MCF 10A (cell line): ENCODE measurements at regions not wholly inside any gene's neighbourhood (a gene's known extent, or its start where the extent isn't known, plus 50 kb on each side); places are given as distances from the start of the nearest gene placed in this dataset.

Source experiments
- BruUV-seq: library from RNA; stranded (reverse); fragments of 400-500 nt; replicated peaks from 2 replicates; lab custom pipeline; 2021; lab: Mats Ljungman, UMichigan
- CTCF ChIA-PET: fragments of 300-600 bp; sonication (Branson Sonifier 250); formaldehyde crosslinking; extraction: SDS; loops from one replicate; lab custom pipeline; 2021; ENCODE audit warnings: antibody characterized with exemption, inconsistent platforms; lab: Yijun Ruan, JAX
- POLR2A ChIA-PET: fragments of 300-600, 350-650 bp; sonication (Branson Sonifier 250); formaldehyde crosslinking; extraction: SDS; loops from one replicate; lab custom pipeline; 2020; ENCODE audit warnings: antibody characterized with exemption, inconsistent platforms; lab: Yijun Ruan, JAX
- DNase-seq: peaks from one replicate; pipeline ENCODE4 v3.0.0-alpha.2; 2018; ENCODE audit not compliant: unreplicated experiment
- H3K27ac Mint-ChIP-seq: one replicate; pipeline ENCODE4 v1.8.0; 2022; ENCODE audit warnings: mild to moderate bottlenecking, low read depth, mixed read lengths; ENCODE audit not compliant: unreplicated experiment
- H3K27me3 Mint-ChIP-seq: one replicate; pipeline ENCODE4 v1.8.0; 2022; ENCODE audit warnings: mixed read lengths; ENCODE audit not compliant: insufficient read depth, unreplicated experiment
- H3K36me3 Mint-ChIP-seq: one replicate; pipeline ENCODE4 v1.8.0; 2022; ENCODE audit warnings: mild to moderate bottlenecking, moderate library complexity, mixed read lengths; ENCODE audit not compliant: insufficient read depth, unreplicated experiment
- H3K4me1 Mint-ChIP-seq: one replicate; pipeline ENCODE4 v1.8.0; 2022; ENCODE audit warnings: mixed read lengths; ENCODE audit not compliant: insufficient read depth, unreplicated experiment
- H3K4me3 Mint-ChIP-seq: one replicate; pipeline ENCODE4 v1.8.0; 2022; ENCODE audit warnings: mild to moderate bottlenecking, moderate library complexity, mixed read lengths; ENCODE audit not compliant: unreplicated experiment
- H3K9me3 Mint-ChIP-seq: one replicate; pipeline ENCODE4 v1.8.0; 2022; ENCODE audit warnings: mixed read lengths; ENCODE audit not compliant: unreplicated experiment
- intact Hi-C: fragments of 100-400 bp; cut with micrococcal nuclease; formaldehyde crosslinking; loops from 2 replicates; pipeline ENCODE4 v1.14.1; 2022
- TF ChIP-seq, protein P1 (sequence below): fragments of 200-600 bp; IDR thresholded peaks from one replicate; pipeline ENCODE4 v1.8.0; 2022; ENCODE audit warnings: antibody characterized with exemption, mild to moderate bottlenecking; ENCODE audit not compliant: unreplicated experiment

DNA sequence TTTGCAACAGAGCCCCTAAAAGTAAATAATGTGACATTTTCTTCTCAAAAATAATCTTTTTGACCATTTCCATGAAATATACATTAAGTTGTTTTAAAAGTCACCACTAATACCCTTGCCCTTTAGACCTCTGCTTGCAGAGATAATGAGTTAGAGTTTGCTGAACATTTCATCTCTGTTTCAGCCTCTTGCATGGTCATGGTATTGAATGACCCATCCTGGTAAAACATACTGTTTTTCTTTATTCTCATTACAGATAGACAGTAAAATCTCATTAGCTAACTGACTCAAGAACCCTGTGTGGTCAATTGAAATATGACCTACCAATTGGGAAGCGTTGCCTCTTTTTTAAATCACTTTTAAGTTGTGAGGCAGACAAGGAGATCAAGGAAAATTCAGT is 916.7 kb downstream of the PDHA2 start:
- TF ChIP-seq, protein P1, sequence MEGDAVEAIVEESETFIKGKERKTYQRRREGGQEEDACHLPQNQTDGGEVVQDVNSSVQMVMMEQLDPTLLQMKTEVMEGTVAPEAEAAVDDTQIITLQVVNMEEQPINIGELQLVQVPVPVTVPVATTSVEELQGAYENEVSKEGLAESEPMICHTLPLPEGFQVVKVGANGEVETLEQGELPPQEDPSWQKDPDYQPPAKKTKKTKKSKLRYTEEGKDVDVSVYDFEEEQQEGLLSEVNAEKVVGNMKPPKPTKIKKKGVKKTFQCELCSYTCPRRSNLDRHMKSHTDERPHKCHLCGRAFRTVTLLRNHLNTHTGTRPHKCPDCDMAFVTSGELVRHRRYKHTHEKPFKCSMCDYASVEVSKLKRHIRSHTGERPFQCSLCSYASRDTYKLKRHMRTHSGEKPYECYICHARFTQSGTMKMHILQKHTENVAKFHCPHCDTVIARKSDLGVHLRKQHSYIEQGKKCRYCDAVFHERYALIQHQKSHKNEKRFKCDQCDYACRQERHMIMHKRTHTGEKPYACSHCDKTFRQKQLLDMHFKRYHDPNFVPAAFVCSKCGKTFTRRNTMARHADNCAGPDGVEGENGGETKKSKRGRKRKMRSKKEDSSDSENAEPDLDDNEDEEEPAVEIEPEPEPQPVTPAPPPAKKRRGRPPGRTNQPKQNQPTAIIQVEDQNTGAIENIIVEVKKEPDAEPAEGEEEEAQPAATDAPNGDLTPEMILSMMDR, result no peak
- ChIA-PET CTCF (no interaction called here), POLR2A (no interaction called here)
- no peaks in the 10 kb centered on the region for H3K36me3 Mint-ChIP-seq
- intact Hi-C loops, result no loop called here
- no peak overlapping the region for H3K27ac Mint-ChIP-seq
- no peaks in the 10 kb centered on the region for H3K9me3 Mint-ChIP-seq
- no peak for DNase-seq
- H3K4me1 Mint-ChIP-seq, result no peaks in the 10 kb centered on the region
- BruUV-seq, result no TSS peak
- H3K27me3 Mint-ChIP-seq, result no peaks in the 10 kb centered on the region
- H3K4me3 Mint-ChIP-seq, result no peak overlapping the region

DNA sequence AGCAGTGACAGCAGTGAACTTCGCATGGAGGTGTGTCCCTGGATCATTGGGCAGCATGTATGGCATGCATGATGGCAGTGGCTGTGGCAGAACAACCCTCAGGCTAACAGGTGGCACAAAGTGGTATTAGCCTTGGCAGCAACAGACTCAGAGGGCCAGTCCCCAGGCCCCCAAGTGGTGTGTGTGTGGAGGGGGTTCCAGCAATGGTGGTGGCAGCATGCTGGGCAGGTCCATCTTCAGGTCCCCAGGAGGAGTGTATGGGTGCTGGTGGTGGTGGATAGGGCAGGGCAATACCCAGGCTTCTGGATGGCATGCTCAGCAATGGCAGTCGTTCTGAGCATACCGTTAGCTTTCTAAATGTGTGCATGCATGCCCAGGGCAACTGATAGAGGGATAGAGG is 923.7 kb downstream of the PDHA2 start:
- CTCF ChIA-PET, result no interaction called here
- no TSS peak for BruUV-seq
- no peak overlapping the region for H3K27ac Mint-ChIP-seq

DNA sequence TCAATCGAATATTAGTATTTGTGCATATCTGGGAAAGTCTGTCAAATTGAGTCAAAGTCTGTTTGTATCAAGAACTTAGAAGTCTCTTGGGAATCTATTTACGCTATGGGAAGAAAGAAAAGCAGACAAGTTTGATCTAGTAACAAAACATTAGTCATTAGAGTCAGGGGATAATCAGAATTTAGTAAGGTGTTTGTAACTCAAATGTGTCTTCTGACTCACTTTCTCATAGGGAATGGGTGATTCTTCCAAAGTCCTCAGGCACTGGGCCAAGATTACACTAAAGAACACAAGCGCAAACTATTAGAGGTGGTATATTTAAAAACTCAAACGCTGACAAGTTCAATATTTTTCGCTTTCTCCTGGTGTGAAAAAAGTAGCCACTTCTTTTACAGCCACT is 926.5 kb downstream of the PDHA2 start:
- Mint-ChIP-seq H3K27me3 (no peaks in the 10 kb centered on the region), H3K4me1 (peaks cover 27% of the 10 kb centered on the region), H3K27ac (peak overlapping the region; percentile 97), H3K9me3 (no peaks in the 10 kb centered on the region), H3K4me3 (no peak overlapping the region), H3K36me3 (no peaks in the 10 kb centered on the region)
- ChIA-PET CTCF (no interaction called here), POLR2A (no interaction called here)
- intact Hi-C loops, result no loop called here
- TF ChIP-seq, protein P1, result no peak
- BruUV-seq, result no TSS peak
- DNase-seq, result peak; percentile 89

More for the DNA sequence above, 923.7 kb downstream of the PDHA2 start:
- no peaks in the 10 kb centered on the region for H3K9me3 Mint-ChIP-seq
- peaks cover 23% of the 10 kb centered on the region for H3K4me1 Mint-ChIP-seq
- POLR2A ChIA-PET, result no interaction called here
- intact Hi-C loops, result no loop called here
- DNase-seq, result no peak
- H3K4me3 Mint-ChIP-seq, result no peak overlapping the region
- no peaks in the 10 kb centered on the region for H3K27me3 Mint-ChIP-seq
- H3K36me3 Mint-ChIP-seq, result no peaks in the 10 kb centered on the region
- TF ChIP-seq, protein P1, result no peak

DNA sequence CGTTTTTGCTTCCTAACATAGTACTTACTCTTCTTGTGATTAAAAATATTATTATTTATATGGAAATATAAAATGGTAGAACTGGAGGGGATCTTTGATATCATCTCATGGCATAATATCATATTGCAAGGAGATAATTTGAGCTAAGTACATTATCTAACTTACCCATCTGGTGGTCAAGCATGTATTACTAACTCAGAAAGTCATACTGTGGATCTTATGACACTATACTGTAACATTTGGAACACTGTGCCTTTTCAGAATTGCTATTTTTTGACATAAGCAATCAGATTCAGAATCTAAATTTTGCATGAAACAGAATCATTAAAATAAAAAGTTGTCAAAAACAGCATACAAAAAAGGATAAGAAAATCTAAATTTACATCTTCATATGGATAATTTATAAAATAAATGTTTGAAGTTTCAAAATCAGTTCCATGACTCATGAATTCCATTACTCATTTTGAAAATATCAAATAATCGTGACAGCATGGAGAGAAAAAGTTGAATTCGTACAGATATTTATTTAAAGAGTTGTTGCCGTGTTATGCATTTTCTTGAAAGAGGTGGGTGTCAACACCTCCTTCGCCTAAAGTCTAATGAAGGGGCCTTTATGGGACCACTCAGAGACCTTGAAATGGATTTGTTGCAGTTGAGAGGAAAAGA is 928.1 kb downstream of the PDHA2 start:
- ChIA-PET CTCF (no interaction called here), POLR2A (interaction anchor here (1.0 kb wide), 1 partner anchor 18 kb away, joined by 3 read pairs; no protein-coding TSS in a partner anchor)
- no TSS peak for BruUV-seq
- Mint-ChIP-seq H3K4me1 (peaks cover 27% of the 10 kb centered on the region), H3K27ac (peak overlapping the region; percentile 97), H3K9me3 (no peaks in the 10 kb centered on the region), H3K36me3 (no peaks in the 10 kb centered on the region), H3K27me3 (no peaks in the 10 kb centered on the region), H3K4me3 (peak overlapping the region; percentile 42)
- TF ChIP-seq, protein P1, result no peak
- intact Hi-C loops, result no loop called here
- DNase-seq, result peak; percentile 52
